GM19467 (cell line): ENCODE measurements at regions not wholly inside any gene's neighbourhood (a gene's known extent, or its start where the extent isn't known, plus 50 kb on each side); places are given as distances from the start of the nearest gene placed in this dataset.
"Not testable (repeated sequence)": the region's sequence is repeated elsewhere in the genome, so short reads cannot be mapped to it uniquely, and the experiment has no call there.

ENCODE experiments used
- ATAC-seq: cut with Tn5 transposase; IDR thresholded peaks from one replicate; pipeline ENCODE4 v1.9.1; 2021; ENCODE audit warnings: mild to moderate bottlenecking, moderate library complexity; ENCODE audit not compliant: unreplicated experiment

DNA sequence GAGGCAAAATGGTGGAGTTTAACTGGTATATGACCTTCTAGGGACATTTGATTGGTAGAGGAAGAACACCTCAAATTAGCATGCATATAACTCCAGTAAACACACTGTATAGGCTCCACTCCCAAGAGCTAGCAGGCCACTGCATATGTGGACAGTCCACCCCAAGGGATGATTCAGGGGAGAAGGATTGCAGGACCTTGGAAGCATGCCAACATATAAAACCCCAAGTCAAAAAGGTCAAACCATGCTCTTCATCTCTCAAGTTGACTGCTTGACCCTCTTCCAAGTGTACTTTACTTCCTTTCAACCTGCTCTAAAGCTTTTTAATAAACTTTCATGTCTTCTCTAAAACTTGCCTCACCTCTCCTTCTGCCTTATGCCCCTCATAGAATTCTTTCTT lies 459.9 kb upstream of the CCDC179 start:
- ATAC-seq, result no peak

DNA sequence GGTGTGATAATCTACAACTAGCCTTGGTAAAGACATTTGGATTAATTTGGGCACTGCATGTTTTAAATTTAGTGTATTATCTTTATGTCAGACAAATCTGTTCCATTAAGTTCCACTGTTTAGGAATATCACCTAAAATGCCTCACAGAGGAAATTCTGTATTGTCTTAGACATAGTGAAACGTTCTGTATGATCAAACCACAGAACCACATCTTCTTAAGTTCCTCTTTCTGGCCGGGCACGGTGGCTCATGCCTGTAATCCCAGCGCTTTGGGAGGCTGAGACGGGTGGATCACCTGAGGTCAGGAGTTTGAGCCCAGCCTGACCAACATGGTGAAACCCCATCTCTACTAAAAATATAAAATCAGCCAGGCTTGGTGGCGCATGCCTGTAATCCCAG lies 475.3 kb upstream of the CCDC179 start:
- ATAC-seq, result not testable (repeated sequence)

DNA sequence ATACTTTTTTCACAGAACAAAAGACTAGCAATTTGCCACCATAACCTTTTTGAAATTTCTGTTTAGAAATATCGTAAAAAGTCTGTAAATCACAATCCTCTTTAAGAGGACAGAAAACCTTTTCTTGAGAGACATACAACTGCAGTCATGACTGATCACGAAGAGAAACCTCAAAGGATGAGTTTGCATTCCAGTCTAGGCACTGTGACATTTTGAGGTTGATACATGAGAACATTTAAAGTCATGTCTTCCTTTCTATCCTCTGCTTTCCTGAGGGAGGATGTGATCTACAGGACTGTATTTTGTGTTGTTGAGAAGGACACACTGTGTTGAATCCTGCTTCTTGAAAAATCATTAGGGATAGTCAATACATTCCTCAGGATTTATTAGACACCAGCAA lies 476.7 kb upstream of the CCDC179 start:
- ATAC-seq, result no peak

DNA sequence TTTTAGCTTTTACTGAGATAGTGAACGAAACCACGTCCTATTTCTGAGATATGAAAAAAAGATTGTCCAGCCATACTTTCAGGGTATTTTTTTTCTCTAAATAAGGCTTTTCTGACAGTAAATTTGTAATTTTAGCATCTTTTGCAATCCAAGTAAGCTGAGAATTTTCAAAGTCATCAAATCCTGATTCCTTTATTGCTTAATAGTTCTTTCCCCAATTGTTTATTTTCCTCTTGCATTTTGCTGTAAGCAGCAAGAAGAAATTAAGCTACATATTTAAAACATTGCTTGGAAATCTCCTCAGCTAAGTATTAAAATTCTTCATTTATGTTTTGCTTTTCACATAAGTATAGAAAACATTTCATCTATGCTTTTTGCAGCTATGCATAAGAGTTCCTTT lies 493.3 kb upstream of the CCDC179 start:
- ATAC-seq, result no peak

DNA sequence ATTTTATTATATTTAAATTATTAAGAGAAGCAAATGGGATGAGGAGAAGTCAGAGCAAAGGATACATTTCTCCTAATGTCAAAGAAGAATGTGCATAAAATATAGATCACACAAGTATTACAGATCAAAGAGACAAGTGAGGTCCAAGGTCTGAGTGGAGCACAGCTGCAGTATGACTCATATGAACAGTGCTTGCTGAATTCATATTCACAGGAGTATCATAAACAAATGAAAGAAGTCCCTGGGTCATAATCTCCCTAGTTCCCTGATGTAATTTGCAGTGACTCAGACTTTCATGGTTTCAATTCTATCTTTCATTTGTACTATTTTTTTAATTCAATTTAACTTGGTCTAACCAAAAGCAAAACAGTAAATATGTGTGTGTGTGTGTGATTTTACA lies 499.0 kb upstream of the CCDC179 start:
- ATAC-seq, result no peak

DNA sequence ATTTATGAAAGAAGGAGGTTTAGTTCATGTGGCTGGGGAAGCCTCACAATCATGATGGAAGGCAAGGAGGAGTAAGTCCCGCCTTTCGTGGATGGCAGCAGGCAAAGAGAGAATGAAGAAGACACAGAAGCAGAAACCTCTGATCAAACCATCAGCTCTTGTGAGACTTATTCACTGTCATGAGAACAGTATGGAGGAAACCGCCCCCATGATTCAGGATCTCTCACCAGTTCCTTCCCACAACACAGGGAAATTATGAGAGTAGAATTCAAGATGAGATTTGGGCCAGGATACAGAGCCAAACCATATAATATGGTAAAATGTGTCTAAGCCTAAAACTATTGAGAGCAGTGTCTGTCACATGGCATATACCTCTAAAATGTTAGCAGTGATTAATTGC lies 503.8 kb upstream of the CCDC179 start:
- no peak for ATAC-seq

DNA sequence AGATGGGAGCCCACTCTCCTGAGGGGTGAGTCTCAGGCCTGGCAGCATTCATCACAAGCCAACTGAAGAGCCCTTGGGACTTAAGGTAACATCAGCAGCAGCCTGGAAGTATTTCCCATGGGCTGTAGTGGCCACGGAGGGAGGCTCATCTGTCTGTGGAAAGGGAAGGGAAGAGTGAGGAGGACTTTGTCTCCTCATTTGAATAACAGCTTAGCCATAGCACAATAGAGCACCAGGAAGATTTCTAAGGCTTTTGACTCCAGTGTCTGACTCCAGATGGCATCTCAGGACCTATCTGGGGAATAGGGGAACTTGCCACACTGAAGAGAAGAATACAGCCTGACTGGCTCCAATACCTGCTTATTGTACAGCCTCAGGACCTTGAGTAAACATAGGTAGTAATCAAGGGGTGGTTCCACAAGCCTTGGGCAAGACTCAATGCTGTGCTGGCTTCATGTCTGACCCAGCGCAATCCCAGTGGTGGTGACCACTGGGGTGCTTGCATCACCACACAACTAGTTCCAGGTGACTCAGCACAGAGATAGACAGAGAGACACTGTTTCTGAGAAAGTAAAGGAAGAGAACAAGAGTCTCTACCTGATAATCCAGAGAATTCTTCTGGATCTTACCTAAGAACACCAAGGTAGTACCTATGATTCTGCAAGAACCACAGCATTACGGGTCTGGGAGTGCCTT lies 510.5 kb upstream of the CCDC179 start:
- ATAC-seq, result no peak

DNA sequence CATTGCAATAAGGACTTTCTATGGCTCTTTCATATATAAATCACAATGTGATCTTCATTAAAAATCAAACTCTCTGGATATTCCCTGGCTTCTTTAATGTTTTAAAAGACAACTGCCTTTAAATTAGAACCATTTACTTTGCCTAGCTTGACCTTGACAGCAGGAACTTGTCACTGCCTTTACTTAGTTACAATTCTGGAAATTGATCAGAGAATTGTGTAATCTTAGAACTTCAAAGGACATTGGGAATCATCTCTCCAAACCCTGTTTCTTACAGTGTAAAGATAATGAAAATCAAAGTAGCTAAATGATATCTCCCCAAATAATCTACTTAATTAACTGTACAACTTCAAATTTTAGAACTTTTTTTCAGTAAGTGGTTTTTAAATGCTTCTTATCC lies 517.6 kb upstream of the CCDC179 start:
- ATAC-seq, result no peak

DNA sequence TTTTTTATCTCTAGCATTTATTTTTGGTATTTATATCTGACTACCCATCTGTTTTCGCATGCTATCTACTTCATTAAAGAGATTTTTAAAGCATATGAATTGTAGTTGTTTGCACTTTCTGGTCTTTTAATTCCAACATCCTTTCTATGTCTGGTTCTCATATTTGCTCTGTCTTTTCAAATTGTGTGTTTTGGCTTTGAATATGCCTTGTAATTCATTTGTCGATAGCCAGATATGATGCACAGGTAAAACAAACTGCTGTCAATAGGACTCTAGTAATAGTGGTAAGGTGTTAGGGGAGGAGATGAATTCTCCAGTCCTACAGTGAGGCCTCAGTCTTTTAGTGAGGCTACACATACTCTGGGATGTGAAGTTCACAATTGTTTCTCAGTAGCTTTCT lies 530.8 kb upstream of the CCDC179 start:
- ATAC-seq, result no peak

DNA sequence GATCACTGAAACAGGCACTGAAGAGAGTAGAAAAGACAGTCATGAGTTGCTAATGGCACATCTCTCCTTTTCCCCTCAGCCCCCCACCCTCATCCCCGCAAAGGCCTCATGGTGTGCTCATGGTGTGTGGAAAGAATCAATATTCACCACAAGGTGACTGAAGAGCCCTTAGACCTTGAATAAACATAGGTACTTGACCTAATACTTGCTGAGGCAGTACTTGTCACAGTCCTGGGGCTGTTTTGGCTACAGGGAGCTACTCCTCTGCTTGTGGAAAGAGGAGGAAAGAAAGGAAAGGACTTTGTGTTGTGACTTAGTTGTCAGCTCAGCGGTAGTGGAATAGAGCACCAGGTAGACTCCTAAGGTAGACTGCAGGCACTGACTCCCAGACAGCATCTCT lies 537.8 kb upstream of the CCDC179 start:
- no peak for ATAC-seq

DNA sequence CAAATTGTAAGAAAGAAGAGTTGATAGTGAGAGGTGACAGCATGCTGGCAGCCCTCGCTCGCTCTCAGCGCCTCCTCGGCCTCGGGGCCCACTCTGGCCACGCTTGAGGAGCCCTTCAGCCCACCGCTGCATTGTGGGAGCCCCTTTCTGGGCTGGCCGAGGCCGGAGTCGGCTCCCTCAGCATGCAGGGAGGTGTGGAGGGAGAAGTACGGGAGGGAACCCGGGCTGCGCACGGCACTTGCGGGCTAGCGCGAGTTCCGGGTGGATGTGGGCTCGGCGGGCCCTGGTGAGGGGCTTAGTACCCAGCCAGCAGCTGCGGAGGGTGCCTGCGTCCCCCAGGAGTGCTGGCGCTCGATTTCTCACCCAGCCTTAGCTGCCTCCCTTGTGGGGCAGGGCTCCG lies 539.7 kb upstream of the CCDC179 start:
- ATAC-seq, result no peak

DNA sequence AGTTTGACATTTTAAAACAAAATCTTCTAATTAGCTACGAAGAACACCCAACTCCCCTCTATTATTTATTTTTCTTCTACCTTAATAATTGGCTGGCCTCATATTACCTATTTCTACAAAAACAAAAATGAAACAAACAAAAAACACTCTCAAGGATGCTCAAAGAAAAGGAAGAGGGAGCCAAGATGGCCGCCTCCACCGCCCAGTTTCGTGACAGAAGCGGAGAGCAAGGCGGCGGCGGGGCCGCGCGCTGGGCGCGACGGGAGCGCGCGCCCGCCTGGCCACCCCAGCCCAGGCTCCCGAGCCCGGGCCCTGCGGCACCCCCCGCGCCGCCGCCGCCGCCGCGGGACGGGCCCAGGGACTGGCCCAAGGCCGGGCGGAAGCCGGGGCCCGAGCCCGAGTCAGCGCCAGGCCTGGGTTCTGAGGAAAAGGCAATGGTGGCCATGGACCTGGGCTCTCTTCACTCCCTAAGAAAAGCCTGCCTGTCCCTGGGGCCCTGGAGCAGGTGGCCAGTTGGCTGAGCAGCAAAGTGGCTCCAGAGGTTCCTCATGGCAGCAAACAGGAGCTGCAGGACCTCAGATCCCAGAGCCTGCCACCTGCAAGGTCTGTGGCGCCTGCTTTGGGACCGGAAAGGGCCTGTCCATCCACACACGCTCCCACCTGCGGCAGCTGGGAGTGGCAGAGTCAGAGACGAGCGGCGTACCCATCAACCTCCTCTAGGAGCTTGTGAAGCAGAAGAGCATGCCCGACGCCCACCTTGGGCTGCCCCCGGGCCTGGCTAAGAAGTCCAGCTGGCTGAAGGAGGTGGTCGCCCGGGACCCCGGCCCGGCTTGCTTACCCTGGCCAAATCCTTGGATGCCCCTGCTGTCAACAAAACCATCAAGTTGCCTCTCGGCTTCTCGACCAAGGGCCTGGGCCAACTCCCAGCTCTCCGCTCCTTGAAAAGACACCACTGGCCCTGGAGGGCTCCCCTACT lies 543.2 kb upstream of the CCDC179 start:
- ATAC-seq, result no peak

DNA sequence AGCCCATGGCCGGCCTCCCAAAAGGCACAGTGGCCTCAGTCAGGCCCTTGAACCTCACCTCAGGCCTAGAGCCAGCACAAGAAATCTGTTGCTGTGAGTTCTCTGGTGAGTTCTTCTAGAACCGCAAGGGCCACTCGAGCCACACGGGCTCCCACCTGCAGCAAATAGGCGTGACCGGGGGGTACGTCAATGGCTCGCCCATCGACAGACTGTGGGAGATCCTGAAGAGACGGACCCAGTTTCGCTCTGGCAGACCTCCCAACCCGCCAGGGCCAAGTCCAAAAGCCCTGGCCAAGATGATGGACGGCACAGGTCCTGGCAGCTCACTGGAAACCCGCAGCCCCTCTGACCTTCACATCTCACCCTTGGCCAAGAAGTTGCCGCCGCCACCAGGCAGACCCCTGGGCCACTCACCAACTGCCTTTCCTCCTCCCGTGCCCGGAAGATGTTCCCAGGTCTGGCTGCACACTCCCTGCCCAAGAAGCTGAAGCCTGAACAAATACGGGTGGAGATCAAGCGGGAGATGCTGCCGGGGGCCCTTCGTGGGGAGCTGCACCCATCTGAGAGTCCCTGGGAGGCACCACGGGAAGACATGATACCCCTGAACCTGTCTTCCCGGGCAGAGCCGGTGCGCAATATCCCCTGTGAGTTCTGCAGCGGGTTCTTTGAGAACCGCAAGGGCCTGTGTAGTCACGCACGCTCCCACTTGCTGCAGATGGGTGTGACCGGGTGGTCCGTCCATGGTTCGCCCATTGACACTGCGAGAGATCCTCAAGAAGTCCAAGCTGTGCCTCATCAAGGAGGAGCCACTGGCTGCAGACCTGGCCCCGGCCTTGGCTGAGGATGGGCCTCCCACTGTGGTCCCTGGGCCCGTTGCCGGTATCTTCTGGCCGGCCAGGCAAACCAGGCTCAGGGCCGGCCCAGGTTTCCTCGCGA lies 544.2 kb upstream of the CCDC179 start:
- no peak for ATAC-seq

DNA sequence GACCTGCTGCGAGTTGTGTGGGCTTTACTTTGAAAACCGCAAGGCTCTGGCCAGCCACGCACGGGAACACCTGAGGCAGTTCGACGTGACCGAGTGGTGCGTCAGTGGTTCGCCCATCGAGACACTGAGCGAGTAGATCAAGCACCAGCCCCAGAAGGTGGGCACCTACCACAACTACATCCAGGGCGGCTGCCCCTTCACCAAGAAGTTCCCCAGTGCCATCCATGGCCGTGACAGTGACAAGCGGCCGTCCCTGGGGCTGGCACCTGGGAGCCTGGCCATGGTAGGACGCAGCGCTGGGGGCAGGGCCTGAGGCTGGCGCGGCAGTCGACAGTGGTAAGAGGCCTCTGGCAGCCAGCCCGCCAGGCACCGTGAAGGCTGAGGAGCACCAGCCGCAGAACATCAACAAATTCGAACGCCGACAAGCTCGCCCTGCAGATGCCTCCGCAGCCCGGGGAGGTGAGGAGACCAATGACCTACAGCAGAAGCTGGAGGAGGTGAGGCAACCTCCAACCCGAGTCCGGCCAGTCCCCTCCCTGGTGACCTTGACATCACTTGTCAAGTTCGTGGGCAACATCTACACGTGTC lies 545.2 kb upstream of the CCDC179 start:
- no peak for ATAC-seq

DNA sequence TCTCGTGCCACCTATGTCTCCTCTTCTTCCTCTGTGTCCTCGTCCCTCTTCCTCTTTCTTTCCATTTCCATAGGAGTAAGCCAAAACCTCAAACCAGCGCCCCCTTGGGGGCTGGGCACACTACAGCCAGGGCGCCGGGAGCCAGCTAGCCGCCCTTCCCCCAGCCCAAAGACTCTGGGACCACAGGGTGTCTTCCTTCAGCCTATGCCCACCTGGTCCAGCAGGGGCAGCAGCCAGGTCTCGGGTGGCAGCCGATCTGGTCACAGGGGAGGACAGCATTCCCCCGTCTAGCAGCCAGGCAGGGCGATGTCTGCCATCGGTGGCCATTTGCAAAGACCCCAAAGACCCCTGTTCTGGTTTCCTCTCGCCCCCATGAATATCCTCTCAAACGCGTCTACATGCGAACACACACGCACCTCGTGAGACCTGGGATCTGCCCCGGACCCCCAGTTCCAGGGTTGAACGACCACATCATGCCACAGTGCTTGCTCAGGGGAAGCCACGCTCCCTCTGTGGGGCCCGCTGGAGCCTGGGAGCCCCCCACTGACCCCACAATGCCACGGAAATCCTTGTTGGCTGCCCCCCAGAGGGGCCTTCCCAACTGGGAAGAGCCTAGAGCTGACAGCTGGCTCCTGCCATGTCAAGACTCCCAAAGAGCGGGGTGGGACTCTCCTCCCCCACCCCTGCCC lies 546.0 kb upstream of the CCDC179 start:
- ATAC-seq, result no peak

DNA sequence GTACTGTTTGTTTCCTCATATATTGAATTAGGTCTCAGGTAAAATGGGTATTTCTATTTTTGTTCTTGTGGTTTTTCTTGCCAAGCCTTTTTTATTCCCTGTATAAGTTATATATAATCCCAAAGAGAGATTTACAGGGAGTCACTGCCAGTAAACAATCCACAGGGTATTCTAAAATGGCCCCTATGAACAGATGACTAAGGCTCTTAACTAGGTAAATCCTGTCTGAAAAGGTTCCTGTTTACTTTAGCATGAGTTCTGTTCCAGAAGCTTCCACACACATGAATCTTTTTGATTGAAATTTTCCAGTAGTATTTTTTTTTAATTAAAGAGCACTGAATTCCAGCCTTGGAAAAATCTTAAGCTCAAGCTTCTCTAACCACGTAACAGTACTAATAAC lies 552.8 kb upstream of the CCDC179 start:
- no peak for ATAC-seq

DNA sequence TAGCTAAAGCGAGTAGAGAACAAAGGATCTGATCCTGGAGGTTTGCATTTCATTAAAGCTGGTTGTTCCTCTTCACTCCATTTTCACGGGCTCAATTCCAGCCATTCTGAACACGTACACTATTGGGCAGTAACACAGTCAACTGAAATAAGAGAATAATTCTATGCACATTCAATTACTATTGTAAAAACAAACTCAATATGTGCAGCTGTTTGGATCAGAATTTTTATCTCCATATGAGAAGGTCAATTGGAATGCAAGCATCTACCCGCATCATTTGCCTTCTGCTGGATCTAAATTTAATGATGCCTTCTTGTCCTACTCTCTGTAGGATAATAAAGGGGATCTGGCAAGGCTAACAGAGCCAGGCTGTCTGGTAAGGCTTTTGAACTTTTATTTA lies 562.8 kb upstream of the CCDC179 start:
- ATAC-seq, result no peak

DNA sequence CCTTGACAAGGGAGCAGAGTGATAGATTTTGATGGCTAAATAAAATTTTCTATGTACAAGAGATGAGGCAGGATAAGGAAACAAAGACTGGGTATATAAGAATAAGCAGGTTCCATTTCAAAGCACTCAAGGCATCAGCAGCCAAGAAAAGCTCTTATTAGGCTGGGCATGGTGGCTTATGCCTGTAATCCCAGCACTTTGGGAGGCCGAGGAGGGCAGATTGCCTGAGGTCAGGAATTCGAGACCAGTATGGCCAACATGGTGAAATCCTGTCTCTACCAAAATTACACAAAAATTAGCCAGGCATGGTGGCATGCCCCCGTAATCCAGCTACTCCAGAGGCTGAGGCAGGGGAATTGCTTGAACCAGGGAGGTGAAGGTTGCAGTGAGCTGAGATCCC lies 563.4 kb upstream of the CCDC179 start:
- ATAC-seq, result no peak

DNA sequence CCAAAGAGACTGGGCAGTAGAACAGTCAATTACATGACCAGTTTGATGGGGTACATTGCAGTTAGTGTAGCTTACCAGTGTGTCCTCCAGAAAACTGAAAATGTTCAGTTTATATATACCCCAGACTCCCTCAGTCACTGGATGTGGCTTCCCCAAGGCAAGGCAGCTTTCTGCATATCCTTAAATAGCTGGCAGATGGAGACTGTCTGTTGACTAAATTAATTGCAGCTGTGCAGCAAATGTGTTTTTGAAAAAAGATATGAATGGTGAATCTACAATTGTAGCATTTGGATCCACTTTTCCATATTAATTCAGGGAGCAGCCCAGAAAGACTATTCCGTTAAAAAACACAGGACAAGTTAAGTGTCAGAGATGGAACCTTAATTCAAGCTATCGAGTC lies 565.1 kb upstream of the CCDC179 start:
- no peak for ATAC-seq

DNA sequence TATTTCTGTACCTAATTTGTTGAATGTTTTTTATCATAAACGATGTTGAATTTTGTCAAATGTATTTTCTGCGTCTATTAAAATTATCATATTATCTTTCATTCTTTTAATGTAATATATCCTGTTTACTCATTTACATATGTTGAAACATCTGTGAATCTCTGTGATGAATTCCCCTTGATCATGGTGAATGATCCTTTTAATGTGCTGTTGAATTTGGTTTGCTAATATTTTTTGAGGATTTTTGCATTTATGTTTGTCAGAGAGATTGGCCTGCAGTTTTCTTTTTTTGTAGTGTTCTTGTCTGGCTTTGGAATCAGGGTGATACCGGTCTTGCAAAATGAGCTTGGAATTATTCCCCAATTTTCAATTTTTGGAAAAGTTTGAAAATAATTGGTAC lies 569.3 kb upstream of the CCDC179 start:
- ATAC-seq, result no peak
